HTR-8/SVneo (cell line): ENCODE measurements at regions not wholly inside any gene's neighbourhood (a gene's known extent, or its start where the extent isn't known, plus 50 kb on each side); places are given as distances from the start of the nearest gene placed in this dataset.
"Not testable (repeated sequence)": the region's sequence is repeated elsewhere in the genome, so short reads cannot be mapped to it uniquely, and the experiment has no call there.

Experiments
- DNase-seq: peaks from one replicate; pipeline ENCODE4 v3.0.0; 2011; ENCODE audit warnings: low spot score, mixed read lengths; ENCODE audit not compliant: insufficient read length
- FAIRE-seq: peaks from 2 replicates; lab custom pipeline; 2011; peaks lifted over from hg19 to GRCh38; lab: Jason Lieb, UNC

- FAIRE-seq (no peak), DNase-seq (no peak)
These were observed 236.5 kb upstream of the MME start for GRCh38 chr3:154843647-154844046.

DNA sequence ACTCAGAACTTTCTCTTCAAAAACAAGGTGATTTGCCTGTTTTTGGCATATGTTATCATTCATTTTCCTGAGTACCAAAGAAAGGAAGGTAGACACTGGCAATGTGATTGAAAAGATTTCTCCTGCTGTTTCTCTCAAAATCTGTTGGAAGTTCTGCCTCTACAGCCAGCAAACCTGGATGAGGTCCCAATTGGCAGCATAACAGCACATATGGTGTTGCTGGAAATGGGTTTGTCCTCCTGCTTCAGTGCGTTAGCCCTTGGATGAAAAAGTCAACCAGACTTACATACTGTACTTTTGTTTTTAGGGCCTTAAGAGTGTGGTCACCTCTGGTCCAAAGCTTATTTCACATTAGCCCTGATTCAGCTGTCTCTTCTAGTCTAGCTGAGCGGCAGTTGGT is 237.6 kb upstream of the MME start:
- DNase-seq (no peak), FAIRE-seq (no peak)

- no peak for FAIRE-seq
- DNase-seq: no peak
These were observed 244.5 kb upstream of the MME start for GRCh38 chr3:154835639-154836038.

DNA sequence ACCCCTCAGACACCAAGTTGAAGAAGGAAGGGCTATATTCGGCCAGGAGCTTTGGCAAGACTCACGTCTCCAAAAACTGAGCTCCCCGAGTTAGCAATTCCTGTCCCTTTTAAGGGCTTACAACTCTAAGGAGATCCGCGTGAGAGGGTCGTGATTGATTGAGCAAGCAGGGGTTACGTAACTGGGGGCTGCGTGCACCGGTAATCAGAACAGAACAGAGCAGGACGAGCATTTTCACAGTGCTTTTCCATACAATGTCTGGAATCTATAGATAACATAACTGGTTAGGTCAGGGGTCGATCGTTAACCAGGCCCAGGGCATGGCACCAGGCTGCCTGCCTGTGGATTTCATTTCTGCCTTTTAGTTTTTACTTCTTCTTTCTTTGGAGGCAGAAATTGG is 245.3 kb upstream of the MME start:
- FAIRE-seq, DNase-seq: not testable (repeated sequence)

DNA sequence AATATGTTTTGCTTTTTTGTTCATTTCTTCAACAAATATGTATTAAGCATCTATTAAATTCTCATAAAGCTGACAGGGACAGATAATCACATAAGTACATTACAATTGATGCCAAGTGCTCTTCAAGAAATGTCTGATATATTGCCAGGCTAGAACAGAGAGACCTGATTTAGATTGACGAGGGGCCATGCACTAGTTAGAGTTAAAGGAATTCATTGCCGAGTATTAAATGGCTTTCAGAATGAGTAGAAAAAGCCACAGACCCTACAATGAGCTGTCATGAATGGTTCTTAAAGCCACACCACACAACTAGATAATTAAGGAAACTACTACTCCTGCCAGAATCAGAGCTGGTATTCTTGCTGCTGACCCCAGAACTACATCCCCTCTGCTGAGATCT is 250.2 kb upstream of the MME start:
- FAIRE-seq: no peak

DNA sequence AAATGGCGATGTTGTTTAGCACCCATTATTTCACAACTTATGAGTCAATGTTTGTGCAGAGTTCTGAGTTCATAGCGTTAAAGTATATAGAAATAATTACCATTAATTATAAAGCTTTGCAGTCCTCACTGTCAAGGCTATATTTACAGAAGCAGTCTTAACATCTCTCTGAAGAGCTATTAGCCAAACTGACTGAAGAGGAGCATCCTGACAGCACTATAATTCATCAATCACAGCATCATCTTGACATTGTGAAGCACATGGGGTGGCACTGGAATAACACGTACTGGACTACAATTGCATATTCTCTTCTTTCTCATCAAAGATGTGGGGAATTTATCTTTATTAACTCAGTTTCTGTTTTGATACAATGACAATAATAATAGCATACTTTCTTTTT is 260.6 kb upstream of the MME start:
- no peak for DNase-seq

More for the DNA sequence above, 250.2 kb upstream of the MME start:
- no peak for DNase-seq

GRCh38 chr3:154818676-154819255 is 261.4 kb upstream of the MME start:
- FAIRE-seq: no peak
- no peak for DNase-seq

More for the DNA sequence above, 260.6 kb upstream of the MME start:
- no peak for FAIRE-seq

- DNase-seq, FAIRE-seq: not testable (repeated sequence)
These were observed 270.1 kb upstream of the MME start for GRCh38 chr3:154810017-154810416.

GRCh38 chr3:154801729-154802128 is 278.4 kb upstream of the MME start:
- no peak for FAIRE-seq
- DNase-seq: no peak

DNA sequence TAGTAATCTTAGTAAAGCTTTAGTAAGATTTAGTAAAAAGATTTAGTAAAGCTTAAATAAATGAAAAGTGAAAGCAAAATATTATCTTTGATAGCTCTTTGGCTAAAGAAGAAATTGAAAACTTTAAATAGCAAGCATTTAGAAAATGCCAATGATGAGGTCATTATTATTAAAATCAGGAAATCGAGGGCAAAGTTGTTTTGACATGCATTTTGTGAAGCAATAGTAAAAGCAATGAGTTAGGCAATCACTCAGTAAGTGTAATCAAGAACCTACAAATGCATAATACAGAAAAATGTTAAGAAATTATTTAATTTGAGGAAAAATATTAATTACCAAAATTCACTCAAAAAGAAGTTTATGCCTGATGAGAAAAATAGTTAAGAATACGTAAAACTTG is 280.3 kb upstream of the MME start:
- DNase-seq: no peak
- FAIRE-seq: no peak

DNA sequence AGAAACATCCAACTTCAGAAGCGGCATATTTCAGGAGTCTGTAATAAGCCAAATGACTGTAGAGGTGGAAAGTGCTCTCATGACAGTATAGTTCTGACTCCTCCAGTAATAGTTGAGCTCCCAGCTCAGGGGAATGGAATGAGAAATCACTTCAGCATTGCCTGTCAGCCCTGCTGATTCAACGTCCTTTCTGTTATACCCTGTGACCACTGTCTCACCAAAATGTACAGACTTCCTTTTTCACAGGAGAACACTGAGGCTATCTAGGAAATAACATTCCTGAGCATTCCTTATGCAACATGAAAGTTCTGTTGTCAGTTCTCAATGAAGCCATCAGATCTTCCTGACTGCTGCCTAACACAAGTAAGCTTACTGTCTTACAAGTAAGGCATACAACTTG is 284.5 kb upstream of the MME start:
- peak; percentile 57 for DNase-seq
- peak; percentile 92 for FAIRE-seq

GRCh38 chr3:154794814-154795445 is 285.2 kb upstream of the MME start:
- FAIRE-seq: no peak
- no peak for DNase-seq

- DNase-seq (no peak), FAIRE-seq (no peak)
These were observed 285.7 kb upstream of the MME start for GRCh38 chr3:154794391-154794790.

GRCh38 chr3:154792828-154793227 is 287.3 kb upstream of the MME start:
- no peak for DNase-seq
- no peak for FAIRE-seq

GRCh38 chr3:154791611-154792010 is 288.5 kb upstream of the MME start:
- FAIRE-seq: no peak

GRCh38 chr3:154786724-154787123 is 293.4 kb upstream of the MME start:
- FAIRE-seq: no peak
- DNase-seq: no peak

More at GRCh38 chr3:154791611-154792010, 288.5 kb upstream of the MME start:
- no peak for DNase-seq

GRCh38 chr3:154783521-154783931 is 296.6 kb upstream of the MME start:
- DNase-seq (no peak), FAIRE-seq (no peak)

GRCh38 chr3:154783061-154783460 is 297.1 kb upstream of the MME start:
- DNase-seq (no peak), FAIRE-seq (no peak)

GRCh38 chr3:154782151-154782550 is 298.0 kb upstream of the MME start:
- no peak for DNase-seq
- no peak for FAIRE-seq

DNA sequence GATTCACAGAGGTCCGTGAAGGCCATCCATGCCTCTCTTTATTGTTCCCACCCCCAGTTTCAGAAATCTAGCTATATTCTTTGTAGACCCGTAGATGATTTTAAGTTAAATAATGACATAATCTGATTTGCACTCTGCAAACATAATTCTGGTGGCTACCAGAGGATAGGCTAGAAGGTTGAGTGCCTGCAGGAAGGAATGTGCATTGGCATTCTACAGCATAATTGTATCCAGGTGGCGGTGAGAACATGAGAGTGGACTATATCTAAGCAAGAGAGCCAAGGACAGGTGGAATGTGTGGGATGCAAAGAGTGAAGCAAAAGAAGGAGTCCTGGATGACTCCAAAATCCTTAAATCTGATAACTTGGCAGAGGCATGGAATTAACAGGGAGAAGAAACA is 298.5 kb upstream of the MME start:
- FAIRE-seq (peak; percentile 16), DNase-seq (no peak)

GRCh38 chr3:154780263-154780662 is 299.9 kb upstream of the MME start:
- FAIRE-seq (peak; percentile 40), DNase-seq (no peak)

GRCh38 chr3:154779571-154779970 is 300.5 kb upstream of the MME start:
- DNase-seq (peak; percentile 53), FAIRE-seq (peak; percentile 72)
